ENCODE measurements at regions not wholly inside any gene's neighbourhood (a gene's known extent, or its start where the extent isn't known, plus 50 kb on each side); places are given as distances from the start of the nearest gene placed in this dataset.

DNA sequence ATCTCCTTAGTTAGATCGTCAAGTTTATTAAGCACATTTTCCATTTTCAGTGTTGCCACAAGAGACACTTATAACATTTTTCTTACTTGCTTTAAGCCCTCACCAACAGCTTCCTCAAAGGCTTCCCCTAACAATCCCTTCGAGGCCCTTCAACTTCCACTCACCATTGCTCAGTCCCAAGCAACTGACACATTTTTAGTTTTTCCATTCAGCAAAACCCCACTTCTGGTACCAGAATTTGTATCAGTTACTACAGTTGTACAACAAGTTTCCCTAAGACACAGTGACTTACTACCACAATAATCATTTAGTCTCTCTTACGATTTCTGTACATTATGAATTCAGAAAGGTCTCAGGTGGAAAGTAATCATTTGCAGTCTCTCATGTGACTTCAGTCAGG, 276.8 kb upstream of the PKN2 start:
- no peak for DNase-seq (ENCODE audit: low read depth, low spot score)
- in situ Hi-C loops (cut with HindIII; ENCODE audit: low pct_unique_long_range_greater_than_20kb, low sequenced_read_pairs): no loop called here

DNA sequence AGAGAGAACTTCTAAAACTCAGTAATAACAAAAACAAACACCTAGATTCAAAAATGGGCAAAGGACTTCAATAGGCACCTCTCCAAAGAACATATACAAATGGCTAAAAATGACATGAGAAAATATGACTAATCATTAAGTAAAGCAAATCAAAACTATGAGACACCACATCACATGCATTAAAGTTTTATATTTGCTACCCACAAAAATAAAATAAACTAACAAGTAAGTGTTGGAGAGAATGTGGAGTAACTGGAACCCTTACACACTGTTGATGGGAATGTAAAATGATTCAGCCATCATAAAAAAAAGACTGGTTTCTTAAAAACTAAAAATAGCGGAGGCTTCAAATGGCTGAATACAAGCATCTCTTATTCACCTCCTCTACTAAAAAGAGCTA, 262.1 kb upstream of the PKN2 start:
- DNase-seq (ENCODE audit: low read depth, low spot score): no peak
- in situ Hi-C loops (cut with HindIII; ENCODE audit: low pct_unique_long_range_greater_than_20kb, low sequenced_read_pairs): no loop called here

DNA sequence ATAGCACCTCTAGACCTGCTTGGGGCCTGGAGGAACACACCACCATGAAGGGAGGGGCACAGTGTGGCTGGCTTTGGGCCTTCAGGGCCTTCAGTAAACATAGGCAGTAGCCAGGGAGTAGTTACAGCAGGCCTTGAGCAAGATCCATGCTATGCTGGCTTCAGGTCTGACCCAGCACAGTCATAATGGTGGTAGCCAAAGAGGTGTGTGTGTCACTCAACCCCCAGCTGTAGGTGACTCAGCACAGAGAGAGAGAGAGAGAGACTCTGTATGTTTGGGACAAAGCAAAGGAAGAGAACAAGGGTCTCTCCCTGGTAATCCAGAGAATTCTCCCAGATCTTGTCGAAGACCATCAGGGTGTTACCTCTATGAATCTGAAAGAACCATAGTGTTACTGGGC, 250.5 kb upstream of the PKN2 start:
- in situ Hi-C loops (cut with HindIII; ENCODE audit: low pct_unique_long_range_greater_than_20kb, low sequenced_read_pairs): no loop called here
- no peak for DNase-seq (ENCODE audit: low read depth, low spot score)

DNA sequence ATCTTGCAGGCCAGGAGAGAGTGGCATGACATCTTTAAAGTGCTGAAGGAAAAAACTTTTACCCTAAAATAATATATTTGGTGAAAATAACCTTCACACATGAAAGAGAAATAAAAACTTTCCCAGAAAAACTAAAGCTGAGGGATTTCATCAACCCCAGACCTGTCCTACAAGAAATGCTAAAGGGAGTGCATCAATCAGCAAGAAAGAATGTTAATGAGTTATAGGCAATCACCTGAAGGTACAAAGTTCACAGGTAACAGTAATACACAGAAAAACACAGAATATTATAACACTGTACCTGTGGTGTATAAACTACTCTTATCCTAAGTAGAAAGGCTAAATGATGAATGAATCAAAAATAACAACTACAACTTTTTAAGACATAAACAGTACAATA, 249.2 kb upstream of the PKN2 start:
- DNase-seq (ENCODE audit: low read depth, low spot score): no peak
- in situ Hi-C loops (cut with HindIII; ENCODE audit: low pct_unique_long_range_greater_than_20kb, low sequenced_read_pairs): no loop called here

DNA sequence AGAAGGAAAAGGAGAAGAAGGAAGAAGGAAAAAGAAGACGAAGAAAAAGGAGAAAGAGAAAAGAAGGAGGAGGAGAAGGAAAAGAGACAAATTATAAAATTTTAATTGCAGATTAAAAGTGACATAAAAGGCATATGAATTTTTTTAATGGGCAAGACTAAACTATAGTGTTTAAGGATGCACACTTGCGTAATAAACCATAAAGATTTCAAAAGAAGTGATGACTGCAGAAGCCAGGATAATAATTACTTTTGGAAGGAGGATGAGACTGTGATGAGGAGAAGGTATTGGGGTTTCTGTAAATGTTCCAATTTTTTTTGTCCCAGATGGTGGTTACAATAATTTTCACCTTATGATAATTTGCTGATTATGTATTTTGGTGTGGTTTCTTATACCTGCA, 243.1 kb upstream of the PKN2 start:
- in situ Hi-C loops (cut with HindIII; ENCODE audit: low pct_unique_long_range_greater_than_20kb, low sequenced_read_pairs): no loop called here

DNA sequence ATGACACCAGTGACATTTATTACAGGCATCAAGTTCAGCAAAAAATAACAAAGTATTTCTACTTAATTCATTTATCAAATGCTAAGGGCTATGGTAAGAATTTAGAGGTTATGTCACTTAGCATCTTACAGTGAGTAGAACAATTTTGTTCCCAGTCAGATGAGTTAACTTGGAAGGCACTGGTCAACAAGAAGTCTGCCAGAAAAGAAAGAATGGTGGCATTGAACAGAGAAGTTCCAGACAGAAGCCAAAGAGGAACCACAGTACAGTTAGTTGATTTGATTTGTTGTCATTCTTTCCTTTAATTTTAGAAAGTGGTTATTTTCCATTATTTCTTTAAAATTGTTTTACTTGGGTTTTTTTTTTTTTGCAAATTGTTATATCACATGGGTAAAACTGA, 232.2 kb upstream of the PKN2 start:
- in situ Hi-C loops (cut with HindIII; ENCODE audit: low pct_unique_long_range_greater_than_20kb, low sequenced_read_pairs): no loop called here

More for the DNA sequence above, 243.1 kb upstream of the PKN2 start:
- DNase-seq (ENCODE audit: low read depth, low spot score): no peak

DNA sequence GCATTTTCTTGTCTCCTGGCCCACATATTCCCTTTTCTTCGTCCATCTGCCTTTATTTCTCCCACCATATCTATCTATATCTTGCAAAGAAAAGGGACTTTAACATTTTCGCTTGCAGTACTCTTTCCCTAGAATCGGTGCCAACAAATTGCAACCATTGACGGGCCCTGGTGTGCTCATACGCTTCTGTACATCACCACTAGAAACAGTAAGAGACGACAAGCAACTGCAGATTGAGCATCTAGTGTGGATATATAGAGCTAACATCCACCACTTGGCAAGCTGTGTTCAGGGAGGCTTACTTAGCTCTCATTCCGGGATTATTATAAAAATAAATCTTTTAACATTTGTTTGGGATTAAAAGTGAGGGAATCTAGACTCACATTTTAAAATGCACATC, 230.8 kb upstream of the PKN2 start:
- in situ Hi-C loops (cut with HindIII; ENCODE audit: low pct_unique_long_range_greater_than_20kb, low sequenced_read_pairs): no loop called here
- no peak for DNase-seq (ENCODE audit: low read depth, low spot score)

More for the DNA sequence above, 232.2 kb upstream of the PKN2 start:
- no peak for DNase-seq (ENCODE audit: low read depth, low spot score)

DNA sequence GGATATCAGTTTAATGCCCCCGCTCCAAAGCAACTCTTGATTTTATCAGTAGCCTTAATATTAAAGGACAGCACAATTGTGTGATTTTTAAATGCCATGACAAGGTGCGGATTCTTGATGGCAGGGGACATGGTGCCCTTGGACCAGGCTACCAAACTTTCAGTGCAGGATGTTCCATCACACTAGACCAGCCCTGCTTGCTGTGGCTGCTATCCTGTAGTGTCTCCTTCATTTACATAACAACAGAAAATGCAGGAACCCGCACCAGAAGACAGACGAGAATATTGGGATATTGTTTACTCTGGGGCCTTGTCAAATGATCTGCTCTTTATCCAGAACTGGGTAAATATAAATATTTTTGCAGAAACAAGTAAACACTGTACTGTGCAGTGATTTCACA, 229.3 kb upstream of the PKN2 start:
- DNase-seq (ENCODE audit: low read depth, low spot score): no peak
- in situ Hi-C loops (cut with HindIII; ENCODE audit: low pct_unique_long_range_greater_than_20kb, low sequenced_read_pairs): no loop called here

DNA sequence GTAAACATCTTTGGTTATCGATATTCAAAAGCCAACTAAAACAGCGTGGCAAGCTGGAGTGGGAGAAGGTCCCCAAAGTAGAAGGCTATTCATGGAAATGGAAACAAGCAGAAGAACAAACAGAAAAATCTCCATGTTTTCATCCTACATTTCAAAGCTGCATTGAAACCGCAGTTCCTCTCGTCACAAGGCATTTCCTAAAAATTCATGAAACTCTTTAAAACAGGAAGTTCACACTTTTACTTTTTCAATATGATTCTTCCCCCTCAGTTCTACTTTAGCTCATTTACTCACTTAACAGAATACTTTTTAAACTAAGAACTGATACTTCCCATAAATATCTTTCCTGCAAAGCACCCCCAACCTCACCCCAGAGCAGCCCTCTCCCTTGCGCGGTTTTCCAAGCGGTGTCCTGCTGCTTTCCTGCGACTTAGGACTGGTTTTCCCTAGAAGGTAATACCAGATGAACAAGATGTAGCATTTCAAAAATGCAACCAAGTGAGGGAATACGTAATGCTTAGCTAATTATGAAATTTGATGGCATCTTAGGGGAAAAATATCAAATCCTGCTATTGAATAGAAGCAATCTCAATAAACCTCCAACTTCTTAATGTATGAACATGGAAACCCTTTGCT, 228.3 kb upstream of the PKN2 start:
- in situ Hi-C loops (cut with HindIII; ENCODE audit: low pct_unique_long_range_greater_than_20kb, low sequenced_read_pairs): no loop called here
- DNase-seq (ENCODE audit: low read depth, low spot score): no peak

DNA sequence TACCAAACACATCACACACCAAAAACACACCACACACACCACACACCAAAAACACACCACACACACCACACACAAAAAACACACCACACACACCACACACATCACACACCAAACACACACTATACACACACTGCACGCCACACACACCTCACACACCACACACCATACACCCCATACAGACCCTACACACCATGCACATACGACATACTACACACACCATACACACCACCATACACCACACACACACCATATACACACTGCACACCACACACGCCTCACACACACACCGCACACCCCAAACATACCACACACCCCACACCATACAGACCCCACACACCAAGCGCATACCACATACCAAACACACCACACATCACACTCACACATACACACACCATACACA, 226.9 kb upstream of the PKN2 start:
- in situ Hi-C loops (cut with HindIII; ENCODE audit: low pct_unique_long_range_greater_than_20kb, low sequenced_read_pairs): no loop called here
- no peak for DNase-seq (ENCODE audit: low read depth, low spot score)

DNA sequence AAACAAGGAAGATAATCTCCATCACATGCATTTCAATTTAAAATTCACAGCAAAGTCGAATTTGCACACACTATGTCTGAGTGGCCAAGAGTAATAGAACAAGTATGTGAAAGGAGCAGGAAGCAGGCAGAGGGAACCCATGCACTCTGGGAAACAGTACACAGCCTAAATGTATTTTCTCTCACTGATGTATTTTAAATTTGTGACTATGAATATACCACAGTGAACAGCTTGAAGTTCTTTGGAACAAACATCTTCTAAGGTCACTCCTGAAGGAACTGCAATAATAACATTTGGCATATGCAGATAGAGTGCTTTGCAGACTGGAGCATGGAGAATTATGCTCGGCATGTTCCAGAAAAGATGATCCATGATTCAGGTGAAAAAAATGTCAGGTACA, 223.1 kb upstream of the PKN2 start:
- in situ Hi-C loops (cut with HindIII; ENCODE audit: low pct_unique_long_range_greater_than_20kb, low sequenced_read_pairs): no loop called here
- no peak for DNase-seq (ENCODE audit: low read depth, low spot score)

DNA sequence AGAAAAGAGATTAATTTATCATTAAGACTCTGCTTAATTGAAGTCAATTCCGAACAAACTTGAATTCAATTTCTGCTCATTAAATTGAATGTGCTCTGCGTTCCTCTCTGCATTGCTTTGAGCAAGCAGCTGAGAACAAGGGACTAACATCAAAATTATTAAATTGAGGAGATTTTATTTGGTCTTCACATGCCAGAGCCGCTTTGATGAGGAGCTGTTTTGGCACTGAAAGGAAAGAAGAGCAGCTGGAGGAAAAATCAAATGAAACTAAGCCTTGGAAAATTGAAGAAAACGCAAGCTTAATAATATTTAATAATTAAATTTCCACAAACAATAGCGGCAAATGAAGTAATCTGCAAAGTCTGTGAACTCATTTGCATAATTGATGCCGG, 222.0 kb upstream of the PKN2 start:
- in situ Hi-C loops (cut with HindIII; ENCODE audit: low pct_unique_long_range_greater_than_20kb, low sequenced_read_pairs): no loop called here
- no peak for DNase-seq (ENCODE audit: low read depth, low spot score)

DNA sequence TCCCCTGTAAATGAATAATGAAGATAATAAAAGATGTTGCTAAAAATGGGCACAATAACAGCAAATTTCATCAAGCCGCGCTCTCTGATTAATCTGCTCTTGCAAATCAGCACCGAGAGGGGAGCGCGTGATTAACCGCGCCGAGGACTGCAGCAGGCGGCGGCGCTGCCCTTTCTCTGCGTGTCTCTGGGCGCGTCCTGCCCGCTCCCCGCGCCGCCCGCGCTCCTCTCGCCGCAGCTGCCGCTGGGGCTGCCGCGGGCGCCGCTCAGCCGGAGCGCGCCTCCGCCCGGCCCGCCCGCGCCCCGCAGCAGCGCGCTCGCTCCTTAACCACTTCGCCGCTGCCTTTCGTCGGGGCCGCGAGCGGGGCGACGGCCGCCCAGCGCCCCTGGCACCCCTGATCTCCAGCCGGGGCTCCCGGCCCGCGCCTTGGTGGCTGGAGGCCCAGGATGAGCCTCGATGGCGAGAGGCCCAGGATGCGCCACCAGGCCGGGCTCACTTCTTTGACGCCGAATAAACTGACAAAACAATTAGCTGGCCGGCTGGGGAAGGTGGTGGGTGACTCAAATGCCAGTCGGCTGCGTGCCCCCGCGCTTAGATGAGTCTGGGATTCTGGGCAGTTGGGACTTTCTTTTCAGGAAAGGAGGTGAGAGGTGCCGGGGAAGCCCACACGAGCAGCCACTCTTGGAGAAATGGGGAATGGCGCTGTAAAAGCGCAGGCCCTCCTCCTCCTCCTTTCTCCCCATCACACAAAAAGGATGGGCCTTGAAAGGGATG, 221.4 kb upstream of the PKN2 start:
- no peak for DNase-seq (ENCODE audit: low read depth, low spot score)
- in situ Hi-C loops (cut with HindIII; ENCODE audit: low pct_unique_long_range_greater_than_20kb, low sequenced_read_pairs): no loop called here

DNA sequence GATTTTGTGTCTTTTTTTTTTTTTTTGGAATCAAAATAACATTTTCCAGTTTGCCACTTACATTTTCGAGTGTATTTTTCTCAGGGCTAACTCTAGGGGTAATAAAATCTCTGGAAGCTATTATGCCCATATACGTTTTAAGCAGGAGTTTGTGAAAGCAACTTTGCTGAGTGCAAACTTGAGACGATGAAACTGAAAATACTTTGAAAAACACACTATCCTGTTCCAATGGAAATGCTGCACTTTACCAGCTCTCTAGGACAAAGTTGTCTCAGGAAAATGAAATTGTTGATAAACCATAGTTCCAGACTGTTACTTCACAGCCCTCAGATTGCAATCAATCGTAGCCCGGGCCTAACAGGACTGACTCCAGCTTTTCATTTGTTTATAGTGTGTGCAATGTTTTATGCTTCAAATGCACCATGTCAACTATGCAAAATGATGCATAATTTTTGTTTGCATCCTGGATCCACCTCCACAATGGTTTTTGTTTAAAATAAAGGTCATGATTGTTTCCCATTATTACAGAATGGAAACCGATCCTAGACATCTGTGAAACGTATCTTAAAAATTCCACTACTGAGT, 220.6 kb upstream of the PKN2 start:
- DNase-seq (ENCODE audit: low read depth, low spot score): no peak
- in situ Hi-C loops (cut with HindIII; ENCODE audit: low pct_unique_long_range_greater_than_20kb, low sequenced_read_pairs): no loop called here

DNA sequence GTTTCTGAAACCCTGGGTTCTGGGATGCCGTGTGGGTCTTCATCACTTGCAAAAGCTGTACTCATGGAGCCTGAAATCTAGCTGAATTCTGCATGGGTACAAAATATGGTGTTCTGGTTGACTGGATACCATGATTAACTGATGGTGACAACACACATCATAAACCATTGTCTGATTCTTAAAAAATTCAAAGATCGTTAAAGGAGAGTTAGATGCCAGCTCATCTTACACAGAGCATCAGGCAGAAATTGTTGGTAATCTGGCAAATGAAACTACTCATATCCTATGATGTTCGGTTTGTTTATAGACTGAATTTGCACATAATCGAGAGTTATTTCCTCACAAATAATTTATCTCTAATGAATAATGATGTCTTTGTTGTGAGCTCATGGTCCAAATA, 218.1 kb upstream of the PKN2 start:
- in situ Hi-C loops (cut with HindIII; ENCODE audit: low pct_unique_long_range_greater_than_20kb, low sequenced_read_pairs): no loop called here

DNA sequence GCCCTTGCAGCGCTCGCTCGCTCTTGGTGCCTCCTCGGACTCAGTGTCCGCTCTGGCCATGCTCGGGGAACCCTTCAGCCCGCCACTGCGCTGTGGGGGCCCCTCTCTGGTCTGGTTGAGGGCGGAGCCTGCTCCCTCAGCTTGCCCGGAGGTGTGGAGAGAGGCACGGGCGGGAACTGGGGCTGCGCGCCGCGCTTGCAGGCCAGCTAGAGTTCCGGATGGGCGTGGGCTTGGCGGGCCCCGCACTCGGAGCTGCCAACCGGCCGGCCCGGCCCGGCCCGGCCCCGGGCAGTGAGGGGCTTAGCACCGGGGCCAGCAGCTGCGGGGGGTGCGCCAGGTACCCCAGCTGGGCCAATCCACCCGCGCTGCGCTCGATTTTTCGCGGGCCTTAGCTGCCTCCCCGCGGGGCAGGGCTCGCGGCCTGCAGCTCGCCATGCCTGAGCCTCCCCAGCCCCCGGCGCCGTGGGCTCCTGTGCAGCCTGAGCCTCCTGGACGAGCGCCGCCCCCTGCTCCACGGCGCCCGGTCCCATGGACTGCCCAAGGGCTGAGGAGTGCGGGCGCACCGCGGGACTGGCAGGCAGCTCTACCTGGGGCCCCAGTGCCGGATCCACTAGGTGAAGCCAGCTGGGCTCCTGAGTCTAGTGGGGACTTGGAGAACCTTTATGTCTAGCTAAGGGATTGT, 217.0 kb upstream of the PKN2 start:
- in situ Hi-C loops (cut with HindIII; ENCODE audit: low pct_unique_long_range_greater_than_20kb, low sequenced_read_pairs): no loop called here
- DNase-seq (ENCODE audit: low read depth, low spot score): no peak

More for the DNA sequence above, 218.1 kb upstream of the PKN2 start:
- DNase-seq (ENCODE audit: low read depth, low spot score): no peak

DNA sequence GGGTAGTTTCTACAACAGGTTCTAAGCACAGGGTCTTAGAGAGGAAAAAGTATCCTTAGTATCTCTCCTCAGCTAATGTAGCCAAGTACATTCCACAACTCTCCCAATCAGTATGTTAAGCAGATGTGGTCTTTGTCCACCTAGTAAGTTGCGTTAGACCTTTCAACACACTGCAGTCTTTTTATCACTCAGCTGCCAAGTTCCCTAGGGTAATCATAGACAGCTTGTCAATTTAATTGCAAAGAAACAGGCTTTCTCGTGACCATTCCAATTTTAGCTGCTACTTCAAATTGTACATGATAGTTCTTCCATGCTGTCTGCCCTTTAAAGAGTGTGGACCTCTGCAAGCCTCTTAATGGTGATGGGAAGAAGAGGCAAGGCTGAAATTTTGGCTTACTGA, 211.8 kb upstream of the PKN2 start:
- DNase-seq (ENCODE audit: low read depth, low spot score): no peak
- in situ Hi-C loops (cut with HindIII; ENCODE audit: low pct_unique_long_range_greater_than_20kb, low sequenced_read_pairs): no loop called here

DNA sequence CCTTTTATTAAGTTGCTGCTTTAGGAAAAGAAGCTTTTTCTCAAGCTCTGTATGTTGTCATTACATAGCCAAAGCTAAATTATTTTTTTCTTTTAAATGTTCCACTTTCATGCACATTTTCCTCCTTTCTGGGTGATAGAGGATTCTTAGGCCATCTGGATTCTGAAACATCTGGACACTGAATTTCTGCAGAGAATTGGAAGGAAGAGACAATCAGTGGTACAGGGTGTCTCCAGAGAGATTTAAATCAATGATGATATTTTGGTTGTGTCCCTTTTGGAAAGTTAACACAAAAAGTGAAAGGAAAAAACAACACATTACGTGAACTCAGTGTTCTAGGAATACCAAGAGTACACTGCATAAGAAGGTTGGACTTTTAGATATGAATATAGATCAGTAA, 211.4 kb upstream of the PKN2 start:
- in situ Hi-C loops (cut with HindIII; ENCODE audit: low pct_unique_long_range_greater_than_20kb, low sequenced_read_pairs): no loop called here
- no peak for DNase-seq (ENCODE audit: low read depth, low spot score)

All from SK-MEL-5 (cell line).